NT2/D1 (cell line): ENCODE measurements at regions not wholly inside any gene's neighbourhood (a gene's known extent, or its start where the extent isn't known, plus 50 kb on each side); places are given as distances from the start of the nearest gene placed in this dataset.
"Not testable (repeated sequence)": the region's sequence is repeated elsewhere in the genome, so short reads cannot be mapped to it uniquely, and the experiment has no call there.

Experiments
- DNase-seq: peaks from one replicate; pipeline ENCODE4 v3.0.0-alpha.2; 2011; ENCODE audit warnings: low read depth, low spot score
- H3K27me3 ChIP-seq: 2 replicates; pipeline ENCODE4 v1.6.0; 2011; ENCODE audit warnings: mild to moderate bottlenecking; ENCODE audit not compliant: insufficient read length, insufficient read depth
- H3K36me3 ChIP-seq: 2 replicates; pipeline ENCODE4 v1.6.1; 2011; ENCODE audit warnings: mild to moderate bottlenecking, low read length, mixed read lengths; ENCODE audit not compliant: insufficient read depth, insufficient read length
- H3K4me1 ChIP-seq: 2 replicates; pipeline ENCODE4 v1.5.1; 2011; ENCODE audit not compliant: insufficient read depth, insufficient read length
- H3K4me3 ChIP-seq: 2 replicates; pipeline ENCODE4 v1.5.1; 2011; ENCODE audit warnings: low read depth; ENCODE audit not compliant: insufficient read length
- H3K9ac ChIP-seq: 2 replicates; pipeline ENCODE4 v1.6.0; 2011; ENCODE audit warnings: low read depth; ENCODE audit not compliant: insufficient read length
- H3K9me3 ChIP-seq: 2 replicates; pipeline ENCODE4 v1.5.1; 2011; ENCODE audit warnings: mild to moderate bottlenecking, low read length; ENCODE audit not compliant: insufficient read depth
- SUZ12 ChIP-seq: IDR thresholded peaks from 2 replicates; pipeline ENCODE4 v1.6.1; 2011; ENCODE audit not compliant: insufficient read length, insufficient read depth; ENCODE audit errors: extremely low read depth
- YY1 ChIP-seq: IDR thresholded peaks from 2 replicates; pipeline ENCODE4 v1.6.1; 2011; ENCODE audit not compliant: insufficient read length, insufficient read depth
- ZNF274 ChIP-seq: IDR thresholded peaks from 2 replicates; pipeline ENCODE4 v1.6.1; 2011; ENCODE audit warnings: mild to moderate bottlenecking, low read depth, low read length

DNA sequence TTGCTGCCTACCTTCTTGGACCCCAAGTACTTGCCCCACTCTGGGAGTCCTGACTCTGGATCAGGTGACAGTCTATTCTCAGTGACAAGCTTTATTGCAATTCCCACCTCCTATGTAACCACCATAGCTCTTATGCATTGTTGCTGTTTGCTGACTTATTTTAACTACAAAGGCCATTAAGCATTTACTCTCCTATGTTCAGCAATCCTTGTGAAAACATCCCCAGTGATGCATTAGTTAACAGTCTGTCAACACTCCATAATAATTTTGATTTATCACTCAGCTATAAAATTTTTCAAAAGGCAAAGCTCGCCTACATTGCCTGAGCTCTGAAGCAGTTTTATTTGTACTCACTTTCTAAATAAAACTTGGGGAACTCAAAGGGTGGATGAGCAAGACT lies 871.8 kb upstream of the SORCS1 start:
- no peak for DNase-seq
- H3K36me3 ChIP-seq: no peaks in the 10 kb centered on the region
- TF ChIP-seq ZNF274: no peak
- TF ChIP-seq YY1: no peak
- TF ChIP-seq SUZ12: no peak
- H3K4me1 ChIP-seq: no peaks in the 10 kb centered on the region
- H3K9me3 ChIP-seq: no peaks in the 10 kb centered on the region
- H3K9ac ChIP-seq: no peak overlapping the region
- H3K4me3 ChIP-seq: no peak overlapping the region
- H3K27me3 ChIP-seq: no peaks in the 10 kb centered on the region

DNA sequence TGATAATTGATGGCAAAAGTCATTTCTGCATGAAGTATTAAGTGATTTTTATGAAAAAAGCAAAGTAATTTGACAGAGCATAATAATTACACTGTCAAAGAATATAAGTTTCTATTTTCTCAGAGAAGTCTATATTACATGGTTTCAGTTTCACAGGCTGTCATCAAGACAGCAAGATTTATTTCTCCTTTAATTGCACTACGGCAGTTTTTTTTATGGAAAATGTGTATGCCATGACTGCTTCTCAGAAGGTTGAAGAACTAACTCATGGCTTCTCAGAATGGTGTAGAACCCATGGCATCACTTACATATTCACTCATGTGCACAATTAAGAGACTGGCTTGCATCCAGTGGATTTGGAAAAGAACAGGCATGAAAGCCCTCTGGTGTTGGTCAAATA lies 870.3 kb upstream of the SORCS1 start:
- no peaks in the 10 kb centered on the region for H3K4me1 ChIP-seq
- TF ChIP-seq YY1 (no peak), SUZ12 (no peak), ZNF274 (no peak)
- H3K36me3 ChIP-seq: no peaks in the 10 kb centered on the region
- no peaks in the 10 kb centered on the region for H3K9me3 ChIP-seq
- no peaks in the 10 kb centered on the region for H3K27me3 ChIP-seq
- H3K9ac ChIP-seq: no peak overlapping the region
- H3K4me3 ChIP-seq: no peak overlapping the region
- DNase-seq: no peak

DNA sequence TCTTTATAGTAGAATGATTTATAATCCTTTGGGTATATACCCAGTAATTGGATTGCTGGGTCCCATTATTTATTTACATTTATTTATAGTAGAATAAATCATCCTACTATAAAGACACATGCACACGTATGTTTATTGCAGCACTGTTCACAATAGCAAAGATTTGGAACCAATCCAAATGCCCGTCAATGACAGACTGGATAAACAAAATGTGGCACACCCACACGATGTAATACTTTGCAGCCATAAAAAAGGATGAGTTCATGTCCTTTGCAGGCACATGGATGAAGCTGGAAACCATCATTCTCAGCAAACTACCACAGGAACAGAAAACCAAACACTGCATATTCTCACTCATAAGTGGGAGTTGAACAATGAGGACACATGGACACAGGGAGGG lies 869.0 kb upstream of the SORCS1 start:
- not testable (repeated sequence) for H3K4me3 ChIP-seq, H3K9ac ChIP-seq, H3K9me3 ChIP-seq, H3K36me3 ChIP-seq, DNase-seq, H3K4me1 ChIP-seq, H3K27me3 ChIP-seq

DNA sequence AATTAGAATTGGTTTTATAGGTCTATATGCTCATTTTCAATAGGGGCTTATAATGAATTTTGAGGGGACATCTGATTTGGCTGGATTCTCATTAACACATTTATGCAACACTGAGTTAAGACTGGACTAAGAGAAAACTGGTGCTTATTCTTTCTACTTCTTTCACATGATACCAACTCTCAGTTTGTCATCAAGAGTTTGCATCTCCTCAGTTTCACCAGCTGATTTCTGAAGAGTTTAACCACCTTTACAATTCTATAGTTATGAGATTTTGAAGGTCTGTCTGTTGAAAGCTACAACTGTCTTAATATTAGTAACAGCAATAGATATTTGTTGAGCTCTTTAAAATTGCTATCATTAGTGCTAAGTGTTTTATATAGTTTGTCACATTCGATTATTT lies 867.0 kb upstream of the SORCS1 start:
- Histone ChIP-seq H3K36me3 (no peaks in the 10 kb centered on the region), H3K4me3 (no peak overlapping the region), H3K9me3 (no peaks in the 10 kb centered on the region), H3K27me3 (no peaks in the 10 kb centered on the region), H3K9ac (no peak overlapping the region), H3K4me1 (no peaks in the 10 kb centered on the region)
- TF ChIP-seq YY1: no peak
- TF ChIP-seq SUZ12: no peak
- no peak for TF ChIP-seq ZNF274
- no peak for DNase-seq

DNA sequence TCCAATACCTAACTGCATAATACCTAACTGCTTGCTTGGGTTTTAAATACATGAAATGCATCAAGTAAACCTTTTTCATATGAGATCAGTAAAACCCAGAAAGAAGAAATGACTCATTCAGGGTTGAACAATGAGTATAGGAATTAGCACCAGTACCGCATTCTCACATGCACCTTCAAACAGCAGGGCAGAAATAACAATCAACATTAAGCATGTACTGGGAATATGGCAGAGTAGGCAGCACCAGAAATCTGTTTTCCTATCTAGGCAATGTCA lies 850.3 kb upstream of the SORCS1 start:
- H3K36me3 ChIP-seq: no peaks in the 10 kb centered on the region
- no peak overlapping the region for H3K4me3 ChIP-seq
- H3K9me3 ChIP-seq: no peaks in the 10 kb centered on the region
- H3K27me3 ChIP-seq: no peaks in the 10 kb centered on the region
- no peak for DNase-seq
- no peak overlapping the region for H3K9ac ChIP-seq
- no peak for TF ChIP-seq ZNF274
- TF ChIP-seq YY1: no peak
- TF ChIP-seq SUZ12: no peak
- no peaks in the 10 kb centered on the region for H3K4me1 ChIP-seq

DNA sequence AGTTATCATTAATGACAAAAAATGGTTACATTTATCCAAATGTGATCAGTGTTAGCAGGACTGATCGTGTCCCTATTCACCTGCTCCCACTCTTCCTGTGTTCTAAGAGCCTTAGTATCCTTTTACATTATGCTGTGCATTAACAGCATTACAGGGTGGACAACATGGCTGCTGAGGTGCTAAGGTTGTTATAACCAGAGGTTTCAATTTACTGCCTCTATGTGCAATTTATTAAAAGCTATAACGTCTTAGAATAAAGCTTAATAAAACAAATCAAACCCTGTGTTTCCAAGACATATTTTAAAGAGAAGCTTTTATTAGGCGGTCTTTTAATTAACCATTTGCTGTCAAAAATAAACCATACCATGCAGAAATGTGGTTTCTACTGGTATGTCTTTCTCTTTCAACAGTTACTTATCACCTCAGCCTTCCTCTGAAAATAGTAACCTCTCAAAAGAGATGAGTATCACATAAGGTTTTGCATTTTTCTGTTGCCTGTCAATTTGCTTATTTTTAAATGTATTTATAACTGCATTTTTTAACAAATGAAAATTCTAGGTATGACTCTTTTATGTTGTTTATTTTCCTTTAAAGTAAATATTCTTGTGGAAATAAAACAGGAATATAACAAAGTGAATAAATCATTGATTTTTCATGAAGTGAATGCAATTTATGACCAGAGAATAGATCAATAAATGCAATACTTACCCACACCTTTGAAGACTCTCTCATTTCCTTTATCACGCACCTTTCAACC lies 849.8 kb upstream of the SORCS1 start:
- Histone ChIP-seq H3K36me3 (no peaks in the 10 kb centered on the region), H3K27me3 (no peaks in the 10 kb centered on the region), H3K4me3 (no peak overlapping the region), H3K9ac (no peak overlapping the region), H3K4me1 (no peaks in the 10 kb centered on the region), H3K9me3 (no peaks in the 10 kb centered on the region)
- TF ChIP-seq ZNF274: no peak
- TF ChIP-seq SUZ12: no peak
- no peak for TF ChIP-seq YY1
- DNase-seq: no peak

DNA sequence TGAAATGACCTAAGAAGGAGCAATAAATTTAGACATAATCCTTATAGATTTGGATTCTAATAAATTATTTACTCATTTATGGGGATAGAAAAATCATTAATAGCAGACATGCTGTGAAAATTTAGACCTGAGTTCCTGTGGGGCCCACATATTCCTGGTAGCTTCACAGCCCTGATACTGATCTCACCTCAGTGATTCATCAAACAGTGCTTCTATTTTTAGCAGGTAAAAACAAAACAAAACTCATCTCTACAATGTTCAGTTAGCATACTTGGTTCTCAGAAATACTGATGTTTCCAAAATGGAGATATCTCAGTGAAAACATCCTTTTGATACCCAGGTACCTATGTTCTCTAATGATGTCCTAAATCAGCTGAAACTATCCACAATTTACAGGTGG lies 841.1 kb upstream of the SORCS1 start:
- H3K4me3 ChIP-seq: no peak overlapping the region
- no peaks in the 10 kb centered on the region for H3K36me3 ChIP-seq
- H3K9ac ChIP-seq: no peak overlapping the region
- no peaks in the 10 kb centered on the region for H3K27me3 ChIP-seq
- H3K4me1 ChIP-seq: no peaks in the 10 kb centered on the region
- no peak for TF ChIP-seq YY1
- TF ChIP-seq ZNF274: no peak
- no peak for TF ChIP-seq SUZ12
- no peak for DNase-seq
- H3K9me3 ChIP-seq: peaks cover 11% of the 10 kb centered on the region; the same call in 1 of the 2 replicates

DNA sequence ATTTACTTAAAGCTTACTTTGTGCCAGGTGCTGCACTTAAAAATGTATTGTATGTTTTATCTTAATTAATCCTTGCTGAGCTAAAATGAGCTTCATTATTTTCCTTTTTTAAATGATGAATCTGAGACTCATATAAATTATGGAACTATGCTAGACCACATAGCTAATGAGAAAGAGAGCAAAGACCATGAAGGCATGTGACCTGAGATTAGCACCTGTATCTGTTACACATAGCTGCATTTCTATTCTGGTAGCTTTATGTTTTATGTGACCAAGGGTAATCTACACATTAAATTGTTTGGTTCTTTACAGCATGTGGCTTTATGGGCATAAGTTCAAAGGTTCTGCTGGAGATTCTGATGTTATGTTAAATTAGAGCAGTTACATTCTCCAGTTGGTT lies 839.1 kb upstream of the SORCS1 start:
- H3K9me3 ChIP-seq: peaks cover 11% of the 10 kb centered on the region; the same call in 1 of the 2 replicates
- no peaks in the 10 kb centered on the region for H3K36me3 ChIP-seq
- no peak overlapping the region for H3K4me3 ChIP-seq

More for the DNA sequence above, 839.1 kb upstream of the SORCS1 start:
- no peak for DNase-seq
- TF ChIP-seq SUZ12 (no peak), ZNF274 (no peak), YY1 (no peak)
- no peak overlapping the region for H3K9ac ChIP-seq
- no peaks in the 10 kb centered on the region for H3K4me1 ChIP-seq
- H3K27me3 ChIP-seq: no peaks in the 10 kb centered on the region
